Transverse colon (tissue), 4 donors: ENCODE measurements at regions not wholly inside any gene's neighbourhood (a gene's known extent, or its start where the extent isn't known, plus 50 kb on each side); places are given as distances from the start of the nearest gene placed in this dataset.

ENCODE experiments used
- DNase-seq: peaks from one replicate; pipeline ENCODE4 v3.0.0-alpha.2; 2019
- H3K27ac ChIP-seq, 4 donors: fragments of 200-600 bp; sonication (generic); 2 replicates each; pipeline ENCODE4 v1.5.1; 2016 to 2018; ENCODE audit warnings: inconsistent platforms in 4 of 4
- H3K27me3 ChIP-seq: fragments of 200-600 bp; sonication (generic); 2 replicates; pipeline ENCODE4 v1.5.1; 2017; ENCODE audit warnings: inconsistent platforms
- H3K36me3 ChIP-seq, 4 donors: fragments of 200-600 bp; sonication (generic); 2 replicates each; pipeline ENCODE4 v1.5.1; 2017 to 2019; ENCODE audit warnings: inconsistent platforms in 4 of 4
- H3K4me1 ChIP-seq, 4 donors: fragments of 200-600 bp; sonication (generic); 2 replicates each; pipeline ENCODE4 v1.5.1; 2017 to 2020; ENCODE audit warnings: inconsistent platforms in 4 of 4
- H3K4me3 ChIP-seq, 4 donors: fragments of 200-600 bp; sonication (generic); 1 replicate in 1 of 4; 2 replicates in 3 of 4; pipeline versions ENCODE4 v1.5.1 to v1.6.1; 2017 to 2019; ENCODE audit warnings: inconsistent platforms in 4 of 4
- H3K9me3 ChIP-seq, 2 donors: fragments of 200-600 bp; sonication (generic); 2 replicates each; pipeline ENCODE4 v1.5.1; 2017 to 2019; ENCODE audit warnings: inconsistent platforms in 2 of 2
- CTCF ChIP-seq, 5 experiments: fragments of 200-600 bp in 3 of 5; fragments of 450-650 bp in 2 of 5; sonication (generic) in 3 of 5; IDR thresholded peaks; 1 replicate in 2 of 5; 2 replicates in 3 of 5; pipeline ENCODE4 v1.5.1; 2016 to 2017; ENCODE audit warnings: antibody characterized with exemption in 5 of 5, inconsistent platforms in 3 of 5, mild to moderate bottlenecking in 2 of 5, moderate library complexity in 1 of 5
- EP300 ChIP-seq: sonication (generic); formaldehyde crosslinking; IDR thresholded peaks from one replicate; pipeline ENCODE4 v1.6.1; 2017; ENCODE audit warnings: antibody characterized with exemption, low read depth
- POLR2A ChIP-seq: fragments of 450-650 bp; IDR thresholded peaks from one replicate; pipeline ENCODE4 v1.6.1; 2016; ENCODE audit warnings: antibody characterized with exemption, mild to moderate bottlenecking, moderate library complexity
- POLR2AphosphoS5 ChIP-seq, 3 donors: sonication (generic); formaldehyde crosslinking; IDR thresholded peaks; one replicate each; pipeline ENCODE4 v1.6.1; 2016; ENCODE audit warnings: antibody characterized with exemption in 3 of 3
- WGBS, 2 donors: methylation state at CpG; one replicate each; pipeline ENCODE4 v1.1.5; 2018; ENCODE audit warnings: low coverage in 1 of 2; 5-methylcytosine and 5-hydroxymethylcytosine counted together
- in situ Hi-C, 4 donors: fragments of 200-750 bp; cut with MboI; loops; one replicate each; pipeline versions ENCODE4 v1.15.0 to v1.15.1; 2017; ENCODE audit warnings: low sequenced_read_pairs in 3 of 4, low pct_ligation_motif_present in 1 of 4, low pct_unique_long_range_greater_than_20kb in 1 of 4
- intact Hi-C: fragments of 100-400 bp; cut with DNase I; formaldehyde crosslinking; loops from one replicate; pipeline ENCODE4 v1.15.1; 2023; ENCODE audit warnings: low total_unique reads

GRCh38 chr3:166499636-166500035 is 662.4 kb upstream of the BCHE start:
- no peak overlapping the region for H3K27ac ChIP-seq
- intact Hi-C loops: no loop called here
- DNase-seq: no peak
- WGBS, 2 donors: 59 to 71% methylated on average over 2 to 3 of the region's 3 CpGs
- no peaks in the 10 kb centered on the region for H3K9me3 ChIP-seq
- H3K4me3 ChIP-seq: no peak overlapping the region
- no peaks in the 10 kb centered on the region for H3K36me3 ChIP-seq
- in situ Hi-C loops: no loop called here
- no peaks in the 10 kb centered on the region for H3K4me1 ChIP-seq
- H3K27me3 ChIP-seq: no peaks in the 10 kb centered on the region
- TF ChIP-seq CTCF (IDR thresholded peaks at IDR 0.05): no peak

- intact Hi-C loops (no loop called here), in situ Hi-C loops (no loop called here)
- DNase-seq: no peak
- 71 to 73% methylated on average over 3 of the region's 3 CpGs for WGBS, 2 donors
- Histone ChIP-seq H3K36me3 (no peaks in the 10 kb centered on the region), H3K9me3 (no peaks in the 10 kb centered on the region), H3K27me3 (no peaks in the 10 kb centered on the region), H3K4me1 (no peaks in the 10 kb centered on the region), H3K4me3 (no peak overlapping the region), H3K27ac (no peak overlapping the region)
- no peak for TF ChIP-seq CTCF (IDR thresholded peaks at IDR 0.05)
- TF ChIP-seq POLR2AphosphoS5 (IDR thresholded peaks at IDR 0.05): no peak
- no peak for TF ChIP-seq POLR2A
- TF ChIP-seq EP300: no peak
These were observed 661.2 kb upstream of the BCHE start for GRCh38 chr3:166498446-166498845.

GRCh38 chr3:166489826-166490225 is 652.6 kb upstream of the BCHE start:
- Histone ChIP-seq H3K27me3 (no peaks in the 10 kb centered on the region), H3K27ac (no peak overlapping the region), H3K9me3 (no peaks in the 10 kb centered on the region), H3K36me3 (no peaks in the 10 kb centered on the region), H3K4me1 (no peaks in the 10 kb centered on the region), H3K4me3 (no peak overlapping the region)
- in situ Hi-C loops: no loop called here
- no peak for DNase-seq
- TF ChIP-seq EP300 (no peak), POLR2AphosphoS5 (IDR thresholded peaks at IDR 0.05) (no peak), CTCF (IDR thresholded peaks at IDR 0.05) (no peak), POLR2A (no peak)
- intact Hi-C loops: no loop called here
- WGBS, 2 donors: 88 to 94% methylated on average over 3 to 10 of the region's 10 CpGs

GRCh38 chr3:166488977-166489672 is 651.9 kb upstream of the BCHE start:
- intact Hi-C loops: no loop called here
- WGBS, 2 donors: 80% methylated on average over 5 of the region's 5 CpGs; no CpG with 5 or more reads in 1 of the 2 donors

More at GRCh38 chr3:166488977-166489672, 651.9 kb upstream of the BCHE start:
- H3K9me3 ChIP-seq: no peaks in the 10 kb centered on the region
- H3K4me1 ChIP-seq: no peaks in the 10 kb centered on the region
- in situ Hi-C loops: no loop called here
- TF ChIP-seq EP300: no peak
- no peak for TF ChIP-seq POLR2A
- no peak for TF ChIP-seq POLR2AphosphoS5 (IDR thresholded peaks at IDR 0.05)
- TF ChIP-seq CTCF (IDR thresholded peaks at IDR 0.05): no peak
- no peak for DNase-seq
- no peak overlapping the region for H3K4me3 ChIP-seq
- H3K27ac ChIP-seq: no peak overlapping the region
- H3K27me3 ChIP-seq: no peaks in the 10 kb centered on the region
- no peaks in the 10 kb centered on the region for H3K36me3 ChIP-seq
